ENCODE measurements at regions not wholly inside any gene's neighbourhood (a gene's known extent, or its start where the extent isn't known, plus 50 kb on each side); places are given as distances from the start of the nearest gene placed in this dataset.

GRCh38 chr4:170581322-170581721, 491.6 kb upstream of the AADAT start:
- TF ChIP-seq GATA2 (IDR thresholded peaks at IDR 0.05; ENCODE audit: low read depth, low read length) (no peak), GATA3 (IDR thresholded peaks at IDR 0.05; ENCODE audit: low read depth, low read length) (no peak)

- no peak for TF ChIP-seq GATA2 (IDR thresholded peaks at IDR 0.05; ENCODE audit: low read depth, low read length)
- no peak for TF ChIP-seq GATA3 (IDR thresholded peaks at IDR 0.05; ENCODE audit: low read depth, low read length)
Measured at GRCh38 chr4:170580651-170581050, 490.9 kb upstream of the AADAT start.

- TF ChIP-seq GATA2 (IDR thresholded peaks at IDR 0.05; ENCODE audit: low read depth, low read length): no peak
- TF ChIP-seq GATA3 (IDR thresholded peaks at IDR 0.05; ENCODE audit: low read depth, low read length): no peak
Measured at GRCh38 chr4:170538821-170539473, 449.2 kb upstream of the AADAT start.

GRCh38 chr4:170529748-170530722, 440.3 kb upstream of the AADAT start:
- TF ChIP-seq GATA2 (IDR thresholded peaks at IDR 0.05; ENCODE audit: low read depth, low read length): no peak

- TF ChIP-seq GATA2 (IDR thresholded peaks at IDR 0.05; ENCODE audit: low read depth, low read length) (no peak), GATA3 (IDR thresholded peaks at IDR 0.05; ENCODE audit: low read depth, low read length) (no peak)
Measured at GRCh38 chr4:170526471-170526870, 436.7 kb upstream of the AADAT start.

- peak; percentile 58 for TF ChIP-seq GATA2 (IDR thresholded peaks at IDR 0.05; ENCODE audit: low read depth, low read length)
- no peak for TF ChIP-seq GATA3 (IDR thresholded peaks at IDR 0.05; ENCODE audit: low read depth, low read length)
Measured at GRCh38 chr4:170522427-170522970, 432.7 kb upstream of the AADAT start.

GRCh38 chr4:170497689-170498088, 407.9 kb upstream of the AADAT start:
- no peak for TF ChIP-seq GATA2 (IDR thresholded peaks at IDR 0.05; ENCODE audit: low read depth, low read length)
- no peak for TF ChIP-seq GATA3 (IDR thresholded peaks at IDR 0.05; ENCODE audit: low read depth, low read length)

- TF ChIP-seq GATA2 (IDR thresholded peaks at IDR 0.05; ENCODE audit: low read depth, low read length) (no peak), GATA3 (IDR thresholded peaks at IDR 0.05; ENCODE audit: low read depth, low read length) (no peak)
Measured at GRCh38 chr4:170497112-170497511, 407.4 kb upstream of the AADAT start.

- TF ChIP-seq GATA3 (IDR thresholded peaks at IDR 0.05; ENCODE audit: low read depth, low read length) (no peak), GATA2 (IDR thresholded peaks at IDR 0.05; ENCODE audit: low read depth, low read length) (no peak)
Measured at GRCh38 chr4:170491981-170492380, 402.2 kb upstream of the AADAT start.

- TF ChIP-seq GATA3 (IDR thresholded peaks at IDR 0.05; ENCODE audit: low read depth, low read length) (no peak), GATA2 (IDR thresholded peaks at IDR 0.05; ENCODE audit: low read depth, low read length) (no peak)
Measured at GRCh38 chr4:170476351-170476750, 386.6 kb upstream of the AADAT start.

GRCh38 chr4:170465429-170465828, 375.7 kb upstream of the AADAT start:
- no peak for TF ChIP-seq GATA2 (IDR thresholded peaks at IDR 0.05; ENCODE audit: low read depth, low read length)
- TF ChIP-seq GATA3 (IDR thresholded peaks at IDR 0.05; ENCODE audit: low read depth, low read length): no peak

- TF ChIP-seq GATA3 (IDR thresholded peaks at IDR 0.05; ENCODE audit: low read depth, low read length): no peak
- no peak for TF ChIP-seq GATA2 (IDR thresholded peaks at IDR 0.05; ENCODE audit: low read depth, low read length)
Measured at GRCh38 chr4:170464614-170465197, 374.9 kb upstream of the AADAT start.

- TF ChIP-seq GATA3 (IDR thresholded peaks at IDR 0.05; ENCODE audit: low read depth, low read length) (no peak), GATA2 (IDR thresholded peaks at IDR 0.05; ENCODE audit: low read depth, low read length) (no peak)
Measured at GRCh38 chr4:170446782-170447181, 357.0 kb upstream of the AADAT start.

GRCh38 chr4:170428929-170429328, 339.2 kb upstream of the AADAT start:
- TF ChIP-seq GATA2 (IDR thresholded peaks at IDR 0.05; ENCODE audit: low read depth, low read length): no peak
- TF ChIP-seq GATA3 (IDR thresholded peaks at IDR 0.05; ENCODE audit: low read depth, low read length): no peak

Measured in SH-SY5Y (cell line).